ENCODE measurements at regions not wholly inside any gene's neighbourhood (a gene's known extent, or its start where the extent isn't known, plus 50 kb on each side); places are given as distances from the start of the nearest gene placed in this dataset.
"Not testable (repeated sequence)": the region's sequence is repeated elsewhere in the genome, so short reads cannot be mapped to it uniquely, and the experiment has no call there.

DNA sequence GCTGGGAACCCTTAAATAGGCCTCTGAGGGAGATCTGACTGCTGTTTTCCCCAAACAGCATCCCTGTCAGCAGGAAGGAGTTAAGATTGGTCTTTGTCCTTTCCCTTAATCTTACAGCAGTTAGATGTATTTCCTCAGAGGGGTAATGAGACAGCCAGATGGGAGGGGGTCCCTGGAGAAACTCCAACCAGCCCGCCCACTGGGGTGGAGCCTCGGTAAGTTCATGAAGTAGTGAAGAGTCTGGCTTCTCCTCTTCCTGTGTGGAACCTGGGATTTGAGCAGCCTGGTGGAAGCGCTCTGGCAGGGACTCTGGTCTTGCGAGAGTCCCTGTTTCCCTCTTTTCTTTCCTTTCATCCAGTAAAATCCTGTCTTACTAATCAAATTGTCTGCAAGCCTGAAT lies 330.0 kb downstream of the TLL1 start:
- intact Hi-C loops (cut with DNase I): no loop called here
- DNase-seq: no peak
- no peak for ATAC-seq
- Histone ChIP-seq H3K4me3 (ENCODE audit: low read length) (no peak overlapping the region), H3K4me1 (ENCODE audit: control insufficient read depth, insufficient read depth, low read length) (no peaks in the 10 kb centered on the region), H3K27ac (ENCODE audit: low read length) (no peak overlapping the region), H3K27me3 (ENCODE audit: control insufficient read depth, insufficient read depth) (no peaks in the 10 kb centered on the region), H3K9me3 (ENCODE audit: control insufficient read depth, low read length) (no peaks in the 10 kb centered on the region)
- 66% methylated on average over 4 of the region's 4 CpGs for WGBS

- WGBS: 90% methylated on average over 4 of the region's 4 CpGs
- intact Hi-C loops (cut with DNase I); ATAC-seq; H3K27me3 ChIP-seq (ENCODE audit: control insufficient read depth, insufficient read depth); H3K4me1 ChIP-seq (ENCODE audit: control insufficient read depth, insufficient read depth, low read length); H3K9me3 ChIP-seq (ENCODE audit: control insufficient read depth, low read length); H3K4me3 ChIP-seq (ENCODE audit: low read length); H3K27ac ChIP-seq (ENCODE audit: low read length); DNase-seq: not testable (repeated sequence)
These were observed 339.3 kb downstream of the TLL1 start for GRCh38 chr4:166212326-166212725.

GRCh38 chr4:166222271-166222670 lies 349.2 kb downstream of the TLL1 start:
- H3K27ac ChIP-seq (ENCODE audit: low read length): no peak overlapping the region
- WGBS: 81% methylated on average over 1 of the region's 1 CpG
- intact Hi-C loops (cut with DNase I): no loop called here
- H3K9me3 ChIP-seq (ENCODE audit: control insufficient read depth, low read length): no peaks in the 10 kb centered on the region
- no peak for DNase-seq
- no peaks in the 10 kb centered on the region for H3K4me1 ChIP-seq (ENCODE audit: control insufficient read depth, insufficient read depth, low read length)
- H3K4me3 ChIP-seq (ENCODE audit: low read length): no peak overlapping the region
- no peaks in the 10 kb centered on the region for H3K27me3 ChIP-seq (ENCODE audit: control insufficient read depth, insufficient read depth)
- no peak for ATAC-seq

DNA sequence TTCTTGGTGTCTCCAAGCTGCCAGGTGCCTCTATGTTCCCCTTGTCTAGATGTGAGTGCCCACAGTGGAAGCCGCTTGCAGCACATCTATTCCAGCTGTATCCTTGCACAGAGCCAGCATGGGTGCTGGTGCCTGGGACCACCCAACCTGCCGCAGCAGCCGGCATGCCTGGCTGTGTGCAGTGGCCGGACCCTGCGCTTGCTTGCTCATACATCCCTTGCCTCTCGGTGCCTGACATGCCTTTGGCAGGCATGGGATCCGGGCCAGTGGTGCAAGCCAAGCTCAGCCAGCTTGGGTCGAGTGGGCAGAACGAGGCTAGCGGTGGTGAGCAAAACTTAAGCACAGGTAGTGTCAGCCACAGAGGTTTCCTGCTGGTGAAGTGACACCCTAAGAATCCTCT lies 355.1 kb downstream of the TLL1 start:
- Histone ChIP-seq H3K4me3 (ENCODE audit: low read length) (no peak overlapping the region), H3K4me1 (ENCODE audit: control insufficient read depth, insufficient read depth, low read length) (no peaks in the 10 kb centered on the region), H3K27me3 (ENCODE audit: control insufficient read depth, insufficient read depth) (no peaks in the 10 kb centered on the region), H3K9me3 (ENCODE audit: control insufficient read depth, low read length) (no peaks in the 10 kb centered on the region), H3K27ac (ENCODE audit: low read length) (no peak overlapping the region)
- 90% methylated on average over 10 of the region's 10 CpGs for WGBS
- ATAC-seq: no peak
- peak in 1 of 3 donors; percentile 47 for DNase-seq
- intact Hi-C loops (cut with DNase I): no loop called here

DNA sequence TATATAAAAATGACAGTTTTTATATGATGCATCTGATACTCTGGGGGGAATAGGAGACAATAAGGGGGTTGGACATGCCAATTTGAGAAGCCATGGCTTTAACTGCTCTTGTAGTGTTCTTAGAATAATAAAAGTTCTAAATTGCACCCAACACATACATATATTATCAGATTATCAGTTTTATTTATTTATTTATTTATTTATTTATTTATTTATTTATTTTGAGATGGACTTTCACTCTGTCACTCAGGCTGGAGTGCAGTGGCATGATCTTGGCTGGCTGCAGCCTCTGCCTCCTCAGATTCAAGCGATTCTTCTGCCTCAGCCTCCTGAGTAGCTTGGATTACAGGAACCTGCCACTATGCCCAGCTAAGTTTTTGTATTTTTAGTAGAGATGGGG lies 356.8 kb downstream of the TLL1 start:
- WGBS: 94% methylated on average over 1 of the region's 1 CpG
- intact Hi-C loops (cut with DNase I): no loop called here
- ATAC-seq: no peak

DNA sequence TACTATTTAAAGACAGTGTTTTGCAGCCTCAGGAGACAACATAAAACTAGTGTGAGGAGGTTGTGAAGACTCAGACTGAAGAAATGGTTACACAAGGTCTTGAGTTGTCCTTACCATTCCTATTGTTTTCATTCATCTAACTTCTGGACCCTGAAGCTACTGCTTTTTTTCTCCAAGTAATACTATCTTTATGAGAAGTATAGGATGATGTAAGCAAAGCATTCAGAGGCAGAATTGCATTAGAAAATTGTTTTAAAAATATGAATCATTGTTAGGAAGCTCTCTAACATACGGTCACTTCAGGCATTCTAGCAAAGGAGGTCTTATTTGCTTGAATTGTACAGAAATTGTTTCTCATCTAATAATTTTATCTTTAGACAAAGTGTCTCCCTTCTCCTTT lies 357.8 kb downstream of the TLL1 start:
- WGBS: 73% methylated on average over 1 of the region's 1 CpG
- DNase-seq (no peak), ATAC-seq (no peak)
- no peak overlapping the region for H3K4me3 ChIP-seq (ENCODE audit: low read length)
- intact Hi-C loops (cut with DNase I): no loop called here
- H3K27me3 ChIP-seq (ENCODE audit: control insufficient read depth, insufficient read depth): no peaks in the 10 kb centered on the region
- no peaks in the 10 kb centered on the region for H3K4me1 ChIP-seq (ENCODE audit: control insufficient read depth, insufficient read depth, low read length)
- H3K9me3 ChIP-seq (ENCODE audit: control insufficient read depth, low read length): no peaks in the 10 kb centered on the region
- no peak overlapping the region for H3K27ac ChIP-seq (ENCODE audit: low read length)

More for the DNA sequence above, 356.8 kb downstream of the TLL1 start:
- Histone ChIP-seq H3K4me1 (ENCODE audit: control insufficient read depth, insufficient read depth, low read length) (no peaks in the 10 kb centered on the region), H3K9me3 (ENCODE audit: control insufficient read depth, low read length) (no peaks in the 10 kb centered on the region), H3K27ac (ENCODE audit: low read length) (no peak overlapping the region), H3K27me3 (ENCODE audit: control insufficient read depth, insufficient read depth) (no peaks in the 10 kb centered on the region), H3K4me3 (ENCODE audit: low read length) (no peak overlapping the region)
- no peak for DNase-seq

GRCh38 chr4:166239354-166239753 lies 366.3 kb downstream of the TLL1 start:
- intact Hi-C loops (cut with DNase I): no loop called here
- no peak for ATAC-seq
- 79% methylated on average over 4 of the region's 4 CpGs for WGBS
- Histone ChIP-seq H3K4me1 (ENCODE audit: control insufficient read depth, insufficient read depth, low read length) (no peaks in the 10 kb centered on the region), H3K4me3 (ENCODE audit: low read length) (no peak overlapping the region), H3K9me3 (ENCODE audit: control insufficient read depth, low read length) (no peaks in the 10 kb centered on the region), H3K27ac (ENCODE audit: low read length) (no peak overlapping the region), H3K27me3 (ENCODE audit: control insufficient read depth, insufficient read depth) (no peaks in the 10 kb centered on the region)
- no peak for DNase-seq

DNA sequence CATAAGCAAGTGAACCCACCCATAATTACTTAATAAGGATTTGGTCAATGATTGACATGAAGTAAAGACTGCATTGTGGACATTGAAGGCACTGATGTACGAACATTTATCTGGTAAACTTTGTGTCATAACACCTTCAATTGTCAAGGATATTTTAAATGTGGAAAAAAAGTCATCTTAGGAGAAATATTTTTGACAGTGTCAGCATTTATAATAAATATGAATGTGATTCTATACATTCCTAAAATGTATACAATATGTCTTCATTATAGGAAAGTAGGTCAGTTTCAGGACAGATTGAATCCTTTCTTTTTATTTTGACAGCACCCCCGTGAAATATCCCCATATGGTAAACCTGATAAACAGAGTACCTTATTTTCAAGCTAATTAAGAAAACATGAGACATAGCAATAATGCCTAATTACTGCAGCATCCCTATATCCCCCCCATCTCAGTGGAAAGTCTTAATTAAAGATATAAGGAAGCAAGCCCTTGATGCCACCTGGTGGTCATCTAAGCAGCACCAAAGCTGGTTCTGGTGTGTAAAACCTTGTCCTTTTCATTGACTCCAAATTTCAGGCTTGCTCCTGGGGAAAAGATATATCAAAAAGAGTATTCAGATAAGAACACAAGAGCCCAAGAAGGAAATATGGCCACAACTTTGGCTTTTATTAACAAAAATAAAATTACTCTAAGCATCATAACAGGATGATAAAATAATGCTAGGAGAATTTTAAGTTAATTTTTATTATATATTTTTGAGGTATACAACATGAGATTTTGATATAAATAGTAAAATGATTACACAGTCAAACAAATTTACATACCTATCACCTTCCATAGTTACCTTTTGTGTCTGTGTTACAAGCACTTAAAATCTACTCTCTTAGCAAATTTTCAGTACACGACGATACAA lies 379.7 kb downstream of the TLL1 start:
- no peaks in the 10 kb centered on the region for H3K4me1 ChIP-seq (ENCODE audit: control insufficient read depth, insufficient read depth, low read length)
- ATAC-seq (no peak), DNase-seq (no peak)
- WGBS: 63% methylated on average over 4 of the region's 4 CpGs
- no peak overlapping the region for H3K4me3 ChIP-seq (ENCODE audit: low read length)
- no peaks in the 10 kb centered on the region for H3K9me3 ChIP-seq (ENCODE audit: control insufficient read depth, low read length)
- no peak overlapping the region for H3K27ac ChIP-seq (ENCODE audit: low read length)
- no peaks in the 10 kb centered on the region for H3K27me3 ChIP-seq (ENCODE audit: control insufficient read depth, insufficient read depth)
- intact Hi-C loops (cut with DNase I): no loop called here

DNA sequence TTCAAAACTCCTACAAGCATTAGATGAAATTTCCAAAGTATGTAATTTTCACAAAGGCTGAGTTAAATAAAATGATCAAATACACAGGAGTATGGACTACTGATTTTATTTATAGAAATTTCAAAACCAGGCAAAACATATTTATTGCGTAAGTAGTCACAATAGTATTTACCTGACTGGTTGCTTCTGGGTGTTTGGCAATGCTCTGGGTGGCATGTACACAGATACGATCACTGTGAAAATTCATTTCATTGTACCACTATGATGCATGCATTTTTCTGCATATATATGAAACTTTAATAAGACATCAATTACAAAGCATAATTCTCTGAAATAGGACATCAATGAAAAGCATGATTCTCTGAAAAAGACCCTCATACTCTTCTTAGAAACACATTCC lies 384.2 kb downstream of the TLL1 start:
- Histone ChIP-seq H3K27me3 (ENCODE audit: control insufficient read depth, insufficient read depth) (no peaks in the 10 kb centered on the region), H3K9me3 (ENCODE audit: control insufficient read depth, low read length) (no peaks in the 10 kb centered on the region), H3K4me1 (ENCODE audit: control insufficient read depth, insufficient read depth, low read length) (no peaks in the 10 kb centered on the region), H3K4me3 (ENCODE audit: low read length) (no peak overlapping the region), H3K27ac (ENCODE audit: low read length) (no peak overlapping the region)
- WGBS: 94% methylated on average over 2 of the region's 2 CpGs
- intact Hi-C loops (cut with DNase I): no loop called here
- ATAC-seq: no peak
- no peak for DNase-seq

DNA sequence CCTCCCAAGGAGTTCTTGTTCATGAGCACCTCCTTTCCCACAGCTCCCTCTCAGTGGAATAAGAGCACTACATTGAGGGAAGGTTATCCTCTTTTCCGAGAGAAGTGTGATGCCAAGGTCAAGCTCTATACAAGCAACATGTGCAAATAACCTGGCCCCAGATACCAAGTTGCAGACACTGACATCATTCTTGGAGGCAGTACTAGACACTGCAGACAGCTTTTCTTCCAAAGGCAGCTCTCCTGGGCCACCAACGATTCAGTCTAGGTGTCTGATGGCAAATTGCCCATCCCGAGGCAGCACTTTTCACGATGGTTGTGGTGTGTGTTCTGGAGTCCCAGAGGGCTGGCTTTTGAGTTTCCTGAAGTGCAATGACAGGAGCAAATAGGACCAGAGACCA lies 384.9 kb downstream of the TLL1 start:
- no peak overlapping the region for H3K4me3 ChIP-seq (ENCODE audit: low read length)
- no peaks in the 10 kb centered on the region for H3K27me3 ChIP-seq (ENCODE audit: control insufficient read depth, insufficient read depth)
- no peaks in the 10 kb centered on the region for H3K4me1 ChIP-seq (ENCODE audit: control insufficient read depth, insufficient read depth, low read length)
- ATAC-seq (no peak), DNase-seq (no peak)
- no peak overlapping the region for H3K27ac ChIP-seq (ENCODE audit: low read length)
- 35% methylated on average over 4 of the region's 4 CpGs for WGBS
- no peaks in the 10 kb centered on the region for H3K9me3 ChIP-seq (ENCODE audit: control insufficient read depth, low read length)
- intact Hi-C loops (cut with DNase I): no loop called here

DNA sequence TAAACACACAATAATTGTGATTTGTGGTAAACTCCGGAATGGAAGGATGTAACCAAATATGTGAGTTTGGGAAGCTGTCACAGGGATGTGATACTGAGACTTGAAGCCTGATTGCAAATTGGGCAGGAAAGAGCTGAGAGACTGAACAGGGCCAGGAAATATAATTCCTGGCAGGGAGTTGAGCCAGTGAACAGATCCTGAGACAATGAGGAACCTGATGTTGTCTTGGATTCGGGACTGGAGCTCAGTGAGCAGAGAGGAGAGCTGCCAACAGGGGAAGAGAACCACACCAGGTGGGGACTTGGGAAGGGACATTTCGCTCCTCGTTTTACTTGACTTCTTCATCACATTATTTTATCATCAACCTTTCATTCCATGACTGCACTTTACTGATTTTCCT lies 386.0 kb downstream of the TLL1 start:
- intact Hi-C loops (cut with DNase I): no loop called here
- no peak overlapping the region for H3K27ac ChIP-seq (ENCODE audit: low read length)
- H3K4me3 ChIP-seq (ENCODE audit: low read length): no peak overlapping the region
- DNase-seq (no peak), ATAC-seq (no peak)
- no peaks in the 10 kb centered on the region for H3K27me3 ChIP-seq (ENCODE audit: control insufficient read depth, insufficient read depth)
- H3K4me1 ChIP-seq (ENCODE audit: control insufficient read depth, insufficient read depth, low read length): no peaks in the 10 kb centered on the region
- no peaks in the 10 kb centered on the region for H3K9me3 ChIP-seq (ENCODE audit: control insufficient read depth, low read length)
- WGBS: 60% methylated on average over 4 of the region's 4 CpGs
